H4 (cell line): ENCODE measurements at regions not wholly inside any gene's neighbourhood (a gene's known extent, or its start where the extent isn't known, plus 50 kb on each side); places are given as distances from the start of the nearest gene placed in this dataset.

Experiments used
- DNase-seq: peaks from one replicate; pipeline ENCODE4 v3.0.0-alpha.2; 2015; ENCODE audit warnings: low spot score

DNA sequence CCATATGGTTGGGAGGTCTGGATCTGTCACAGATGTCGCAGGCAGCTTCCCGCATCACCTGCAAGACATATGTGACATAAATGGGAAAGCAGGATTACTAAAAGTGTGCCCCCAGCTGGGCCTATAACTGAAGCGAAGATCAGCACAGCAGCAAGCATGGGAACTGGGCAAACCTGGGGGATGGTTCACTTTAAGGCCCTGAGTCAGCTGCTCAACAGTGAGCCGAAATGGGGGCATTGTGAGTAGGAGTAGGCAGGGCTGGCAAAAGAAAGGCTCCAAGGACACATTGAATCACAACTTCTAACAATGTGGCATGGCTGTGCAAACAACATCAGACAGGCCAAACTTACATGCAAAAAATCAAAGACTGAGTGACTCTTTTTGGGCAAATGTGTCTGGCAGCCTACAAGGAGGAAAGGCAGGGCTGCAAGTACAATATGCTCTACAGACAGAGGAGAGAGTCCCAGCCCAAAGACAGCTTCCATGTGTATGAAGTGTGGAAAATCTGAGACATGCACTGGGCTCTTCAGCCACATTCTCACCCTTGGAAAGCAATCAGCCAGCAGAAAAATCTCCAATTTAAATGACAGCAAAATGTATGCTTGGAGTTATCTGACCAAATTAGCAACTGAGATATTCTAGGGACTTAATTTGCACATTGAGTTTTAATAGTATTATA is 531.0 kb upstream of the MMS22L start:
- no peak for DNase-seq

DNA sequence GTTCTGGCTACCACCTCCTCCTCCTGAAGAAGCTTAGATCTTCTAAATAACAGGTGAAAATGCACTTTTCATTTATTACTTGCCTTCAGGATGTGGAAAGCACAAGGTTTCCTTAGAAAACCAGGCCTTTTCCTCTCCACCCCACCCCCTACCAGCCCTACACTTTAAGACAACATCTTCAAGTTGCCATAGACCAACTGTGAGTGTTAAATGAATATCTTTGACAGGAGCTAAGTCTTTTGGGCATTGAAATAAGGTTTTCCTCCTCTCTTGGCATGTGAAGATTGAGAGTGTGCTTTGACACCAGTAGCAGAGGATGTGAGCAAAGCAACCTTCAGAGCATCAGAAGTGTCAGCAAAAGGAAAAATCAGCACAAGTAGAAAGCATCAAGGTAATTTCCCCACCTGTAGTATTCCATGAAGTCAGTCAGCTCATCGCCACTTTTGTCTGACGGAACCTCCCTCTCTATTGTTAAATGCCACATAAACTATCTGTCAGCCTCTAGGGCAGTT is 532.3 kb upstream of the MMS22L start:
- no peak for DNase-seq

- no peak for DNase-seq
Measured at GRCh38 chr6:97816526-97816925, 533.5 kb upstream of the MMS22L start.

GRCh38 chr6:97819710-97820109 is 536.7 kb upstream of the MMS22L start:
- DNase-seq, result no peak

DNA sequence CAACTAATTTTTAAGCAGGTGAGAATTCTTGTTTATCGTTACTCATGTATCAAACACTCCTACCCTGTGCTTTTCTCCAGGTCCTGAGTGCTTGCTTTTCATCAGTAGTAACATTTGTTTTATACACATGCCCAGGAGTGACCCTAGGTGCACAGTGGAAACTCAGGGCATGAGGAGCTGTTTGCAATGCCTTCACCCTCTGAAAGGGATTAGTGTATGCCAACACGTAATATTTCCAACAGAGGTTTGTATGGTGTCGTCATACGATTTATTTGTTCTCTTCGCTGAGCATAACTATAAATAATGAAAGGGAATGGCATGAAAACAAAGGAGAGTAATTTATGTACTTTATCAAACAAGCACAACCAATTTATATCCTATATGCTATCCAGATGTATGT is 537.4 kb upstream of the MMS22L start:
- no peak for DNase-seq

GRCh38 chr6:97822632-97823031 is 539.6 kb upstream of the MMS22L start:
- DNase-seq, result no peak

- no peak for DNase-seq
Measured at GRCh38 chr6:97841763-97842162, 558.7 kb upstream of the MMS22L start.

GRCh38 chr6:97842521-97842920 is 559.5 kb upstream of the MMS22L start:
- DNase-seq, result no peak

GRCh38 chr6:97849390-97849789 is 566.4 kb upstream of the MMS22L start:
- no peak for DNase-seq

DNA sequence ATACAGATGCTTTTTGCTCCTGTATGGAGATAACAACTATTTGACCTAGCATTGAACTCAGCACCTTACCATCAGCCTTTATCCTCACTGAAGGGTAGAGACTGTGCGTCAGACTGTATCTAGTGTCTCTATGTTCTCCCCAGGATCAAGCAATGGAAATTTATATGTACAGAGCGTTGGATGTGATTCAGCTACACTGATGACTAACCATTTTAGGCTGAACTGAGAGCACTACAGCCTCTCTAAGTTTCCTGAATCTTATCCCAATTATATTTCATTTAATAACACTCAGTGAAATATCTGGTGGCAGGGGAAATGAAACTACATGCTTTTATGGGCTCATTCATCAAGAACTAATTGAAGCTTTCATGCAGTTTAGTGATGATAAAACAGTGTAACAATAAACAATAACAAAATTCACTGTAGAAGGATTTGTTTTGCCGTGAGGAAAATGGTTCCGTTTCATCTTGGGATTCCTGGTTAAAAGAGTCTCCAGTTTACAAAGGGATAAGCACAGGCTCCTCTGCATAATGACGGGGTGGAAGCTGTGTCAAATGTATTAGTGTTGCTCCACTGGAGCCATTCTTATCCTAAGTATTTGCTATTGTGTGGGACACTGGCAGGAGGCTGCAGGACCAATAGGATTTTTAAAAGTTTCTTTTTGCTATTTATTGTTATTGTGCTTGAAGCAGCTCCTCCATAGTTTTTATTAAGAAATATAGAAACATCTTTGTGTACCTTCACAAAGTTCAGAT is 567.6 kb upstream of the MMS22L start:
- DNase-seq, result peak; percentile 2

DNA sequence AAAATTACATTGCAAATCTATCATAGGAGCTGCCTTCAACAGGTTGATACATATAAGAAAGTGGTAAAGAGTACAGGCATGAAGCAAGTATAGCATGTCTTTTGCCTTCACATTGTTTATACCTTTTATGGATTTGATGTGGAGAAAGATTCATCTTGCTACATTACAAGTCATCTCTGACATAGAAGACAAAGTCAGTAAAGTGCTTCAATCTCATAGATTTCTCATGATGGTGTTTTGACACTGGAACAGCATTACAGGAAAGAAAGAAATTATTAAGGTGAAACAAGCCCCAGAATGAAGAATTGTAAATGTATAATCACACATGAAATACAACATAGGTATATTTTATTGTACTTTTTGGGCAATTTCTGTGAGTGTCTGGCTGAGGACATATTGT is 580.7 kb upstream of the MMS22L start:
- DNase-seq, result no peak

- no peak for DNase-seq
Measured at GRCh38 chr6:97864366-97864765, 581.4 kb upstream of the MMS22L start.

DNA sequence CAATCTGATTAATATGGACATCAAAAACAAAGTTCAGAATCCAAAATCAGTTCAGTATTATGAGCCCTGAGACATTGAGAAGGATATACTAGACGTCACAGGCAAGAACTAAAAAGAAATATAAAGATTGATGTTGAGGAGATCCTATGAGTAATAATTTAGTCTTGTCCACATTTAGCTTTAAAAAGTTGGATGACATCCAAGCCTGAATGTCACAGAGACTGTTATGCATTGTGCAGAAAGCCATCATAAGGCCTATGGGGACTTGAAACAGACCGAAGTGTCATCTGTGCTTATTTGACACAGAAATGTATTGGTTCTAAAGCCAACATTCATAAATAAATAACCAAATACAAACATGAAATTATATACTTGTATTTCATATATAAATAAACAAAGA is 581.8 kb upstream of the MMS22L start:
- no peak for DNase-seq

- DNase-seq, result no peak
Measured at GRCh38 chr6:97865612-97866011, 582.6 kb upstream of the MMS22L start.

DNA sequence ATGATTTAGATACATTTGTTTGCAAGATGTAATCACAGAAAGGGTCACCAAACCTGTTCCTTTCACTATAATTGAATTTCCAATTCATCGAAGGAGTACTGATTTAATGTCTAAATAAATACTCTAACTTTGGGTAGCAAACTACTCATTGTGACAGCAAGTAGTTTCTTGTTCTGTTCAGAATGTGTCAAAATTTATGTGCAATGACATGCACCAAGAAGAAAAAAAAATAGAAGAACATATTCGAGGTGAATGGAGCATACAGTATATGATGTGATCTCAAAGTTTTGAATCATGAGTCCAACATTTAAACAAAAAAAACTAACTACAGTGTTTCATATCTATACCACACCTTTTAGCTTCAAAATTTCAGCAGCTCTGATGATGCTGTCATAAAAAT is 583.6 kb upstream of the MMS22L start:
- DNase-seq, result no peak

DNA sequence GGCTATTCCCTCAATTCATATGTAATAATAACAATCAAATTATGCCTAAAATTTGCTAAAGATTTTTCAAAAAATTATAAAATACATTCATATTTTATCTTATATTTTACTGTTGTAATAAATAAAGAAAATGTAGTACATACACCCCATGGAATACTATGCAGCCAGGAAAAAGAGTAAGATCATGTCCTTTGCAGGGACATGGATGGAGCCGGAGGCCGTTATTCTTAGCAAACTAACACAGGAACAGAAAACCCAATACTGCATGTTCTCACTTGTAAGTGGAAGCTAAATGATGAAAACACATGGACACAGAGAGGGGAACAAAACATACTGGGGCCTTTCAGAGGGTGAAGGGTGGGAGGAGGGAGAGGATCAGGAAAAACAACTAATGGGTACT is 584.2 kb upstream of the MMS22L start:
- DNase-seq, result no peak

GRCh38 chr6:97870273-97870672 is 587.3 kb upstream of the MMS22L start:
- DNase-seq, result no peak

DNA sequence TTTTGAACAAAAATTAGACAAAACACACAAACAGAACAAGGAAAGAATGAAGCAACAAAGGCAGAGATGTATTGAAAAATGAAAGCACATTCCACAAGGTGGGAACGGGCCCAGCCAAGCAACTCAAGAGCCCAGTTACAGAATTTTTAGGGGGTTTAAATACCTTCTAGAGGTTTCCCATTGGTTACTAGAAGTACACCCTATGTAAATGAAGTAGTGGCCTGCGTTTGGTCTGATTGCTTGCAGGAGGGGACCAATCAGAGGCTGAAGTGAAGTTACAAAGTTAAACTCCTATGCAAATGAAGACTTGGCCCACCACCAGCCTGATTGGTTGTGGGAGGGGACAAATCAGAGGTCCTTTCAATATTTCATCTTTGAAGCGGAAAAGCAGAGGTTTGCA is 593.7 kb upstream of the MMS22L start:
- no peak for DNase-seq

GRCh38 chr6:97882755-97883154 is 599.7 kb upstream of the MMS22L start:
- DNase-seq, result no peak

- DNase-seq, result no peak
Measured at GRCh38 chr6:97885325-97885724, 602.3 kb upstream of the MMS22L start.

- DNase-seq, result no peak
Measured at GRCh38 chr6:97885828-97886227, 602.8 kb upstream of the MMS22L start.

DNA sequence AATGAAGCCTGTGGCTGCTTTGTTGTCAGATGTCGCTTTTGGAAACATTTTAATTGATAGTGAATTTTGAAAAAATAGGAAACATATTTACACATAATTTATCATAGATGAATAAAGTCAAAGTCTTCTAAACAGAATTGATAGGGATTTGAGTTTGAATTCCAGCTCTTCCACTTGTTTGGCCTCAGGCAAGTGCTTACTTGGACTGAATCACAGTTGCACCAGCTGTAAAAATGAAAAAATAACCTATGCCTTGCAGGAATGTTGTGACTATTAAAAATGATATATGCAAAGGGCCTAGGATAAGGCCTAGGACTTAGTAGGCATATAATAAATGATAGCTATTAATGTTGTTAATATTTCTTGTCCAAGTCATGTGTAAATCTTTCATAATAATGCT is 618.5 kb upstream of the MMS22L start:
- no peak for DNase-seq

- DNase-seq, result peak; percentile 15
Measured at GRCh38 chr6:97909380-97909779, 626.4 kb upstream of the MMS22L start.
